Neural progenitor cell (in vitro differentiated cells): ENCODE measurements at regions not wholly inside any gene's neighbourhood (a gene's known extent, or its start where the extent isn't known, plus 50 kb on each side); places are given as distances from the start of the nearest gene placed in this dataset.

Source experiments
- CTCF ChIP-seq: fragments of 200-600 bp; sonication (generic); IDR thresholded peaks from 2 replicates; pipeline ENCODE4 v1.5.1; 2017; ENCODE audit warnings: antibody characterized with exemption, mild to moderate bottlenecking
- EZH2 ChIP-seq: fragments of 200-600 bp; sonication (generic); IDR thresholded peaks from 2 replicates; pipeline ENCODE4 v1.6.1; 2017; ENCODE audit warnings: antibody characterized with exemption, mild to moderate bottlenecking, moderate library complexity
- EZH2phosphoT487 ChIP-seq: fragments of 200-600 bp; sonication (generic); IDR thresholded peaks from 2 replicates; pipeline ENCODE4 v1.6.1; 2017; ENCODE audit warnings: antibody characterized with exemption

DNA sequence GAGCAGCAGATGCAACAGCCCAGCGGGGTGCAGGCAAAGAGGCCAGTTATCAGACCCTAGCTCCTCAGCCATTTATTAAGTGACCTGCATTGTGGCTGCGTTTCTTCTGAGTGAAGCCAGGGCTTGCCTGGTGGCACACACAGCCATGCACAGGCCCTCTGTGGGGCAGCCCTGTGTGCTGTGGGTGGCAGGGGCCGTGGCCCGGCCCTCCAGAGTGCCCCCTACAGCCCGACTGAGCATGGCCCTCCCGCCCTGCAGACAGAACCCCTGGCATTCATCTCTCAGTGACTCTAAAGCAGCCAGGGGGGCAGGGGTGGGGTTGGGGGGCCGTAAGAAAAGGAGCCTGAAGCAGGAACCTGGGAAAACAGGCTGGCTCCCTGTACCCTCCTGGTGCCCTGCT, 226.0 kb upstream of the PWP1 start:
- peak; percentile 4 for TF ChIP-seq CTCF
- TF ChIP-seq EZH2, result no peak
- no peak for TF ChIP-seq EZH2phosphoT487
